ENCODE measurements at regions not wholly inside any gene's neighbourhood (a gene's known extent, or its start where the extent isn't known, plus 50 kb on each side); places are given as distances from the start of the nearest gene placed in this dataset.

DNA sequence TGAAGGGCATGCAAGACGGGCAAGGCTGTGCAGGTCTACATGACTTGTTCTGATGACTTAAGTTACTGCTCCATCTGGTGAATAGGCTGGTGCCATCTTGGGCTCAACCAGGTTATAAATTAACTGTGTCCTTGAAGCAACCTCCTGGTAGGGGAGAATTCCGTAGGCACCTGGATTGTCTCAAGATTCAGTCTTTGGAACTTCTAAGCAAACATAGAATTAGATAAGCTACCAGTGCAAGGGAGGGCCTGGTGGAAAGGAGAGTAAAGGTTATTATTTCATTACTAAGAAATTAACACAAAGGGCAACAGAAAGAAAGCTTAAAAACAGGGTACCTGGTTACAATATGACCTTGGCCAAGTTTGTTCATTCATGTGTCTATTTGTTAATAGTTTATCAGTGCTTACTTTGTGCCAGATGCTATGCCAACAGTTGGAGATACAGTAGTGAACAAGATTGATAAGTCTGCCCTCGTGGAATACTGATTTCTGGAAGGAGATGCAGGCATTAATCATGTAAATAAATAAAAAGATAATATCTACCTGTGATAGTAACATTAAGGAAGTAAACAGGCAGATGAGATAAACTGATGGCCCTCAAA is 107.0 kb upstream of the PALS2 start:
- Histone ChIP-seq H3K27me3 (no peaks in the 10 kb centered on the region), H3K36me3 (no peaks in the 10 kb centered on the region), H3K4me3 (no peak overlapping the region), H3K4me1 (no peaks in the 10 kb centered on the region), H3K9me3 (no peaks in the 10 kb centered on the region), H3K27ac (no peak overlapping the region)
- WGBS, 5 donors, result 37 to 49% (median 47%) methylated on average over 3 of the region's 3 CpGs
- no peak for DNase-seq
- intact Hi-C loops (cut with DNase I; ENCODE audit: low total_unique reads), result no loop called here
- TF ChIP-seq POLR2A (IDR thresholded peaks at IDR 0.05), result no peak
- TF ChIP-seq POLR2AphosphoS5 (IDR thresholded peaks at IDR 0.05), result no peak
- TF ChIP-seq, protein P1, sequence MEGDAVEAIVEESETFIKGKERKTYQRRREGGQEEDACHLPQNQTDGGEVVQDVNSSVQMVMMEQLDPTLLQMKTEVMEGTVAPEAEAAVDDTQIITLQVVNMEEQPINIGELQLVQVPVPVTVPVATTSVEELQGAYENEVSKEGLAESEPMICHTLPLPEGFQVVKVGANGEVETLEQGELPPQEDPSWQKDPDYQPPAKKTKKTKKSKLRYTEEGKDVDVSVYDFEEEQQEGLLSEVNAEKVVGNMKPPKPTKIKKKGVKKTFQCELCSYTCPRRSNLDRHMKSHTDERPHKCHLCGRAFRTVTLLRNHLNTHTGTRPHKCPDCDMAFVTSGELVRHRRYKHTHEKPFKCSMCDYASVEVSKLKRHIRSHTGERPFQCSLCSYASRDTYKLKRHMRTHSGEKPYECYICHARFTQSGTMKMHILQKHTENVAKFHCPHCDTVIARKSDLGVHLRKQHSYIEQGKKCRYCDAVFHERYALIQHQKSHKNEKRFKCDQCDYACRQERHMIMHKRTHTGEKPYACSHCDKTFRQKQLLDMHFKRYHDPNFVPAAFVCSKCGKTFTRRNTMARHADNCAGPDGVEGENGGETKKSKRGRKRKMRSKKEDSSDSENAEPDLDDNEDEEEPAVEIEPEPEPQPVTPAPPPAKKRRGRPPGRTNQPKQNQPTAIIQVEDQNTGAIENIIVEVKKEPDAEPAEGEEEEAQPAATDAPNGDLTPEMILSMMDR (IDR thresholded peaks at IDR 0.05), result no peak
- TF ChIP-seq EP300 (IDR thresholded peaks at IDR 0.05), result no peak

DNA sequence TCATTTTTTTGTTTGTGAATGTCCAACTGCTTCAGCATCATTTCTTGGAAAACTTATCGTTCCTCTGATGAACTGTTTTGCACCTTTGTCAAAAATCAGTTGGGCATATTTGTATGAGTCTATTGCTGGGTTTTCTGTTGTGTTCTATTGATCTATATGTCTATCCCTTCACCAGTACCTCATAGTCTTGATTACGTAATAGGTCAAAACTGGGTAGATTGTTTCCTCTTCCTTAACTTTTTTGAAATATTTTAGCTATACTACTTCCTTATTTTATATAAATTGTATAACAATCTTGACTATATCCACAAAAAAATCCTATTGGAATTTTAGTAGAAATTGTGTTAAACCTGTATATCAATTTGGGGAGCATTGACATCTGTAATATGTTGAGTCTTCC is 104.1 kb upstream of the PALS2 start:
- H3K9me3 ChIP-seq, result no peaks in the 10 kb centered on the region
- intact Hi-C loops (cut with DNase I; ENCODE audit: low total_unique reads), result no loop called here
- H3K4me1 ChIP-seq, result no peaks in the 10 kb centered on the region
- H3K4me3 ChIP-seq, result no peak overlapping the region
- no peaks in the 10 kb centered on the region for H3K27me3 ChIP-seq
- WGBS, 5 donors, result 79 to 95% (median 89%) methylated on average over 2 of the region's 2 CpGs
- H3K36me3 ChIP-seq, result no peaks in the 10 kb centered on the region
- no peak overlapping the region for H3K27ac ChIP-seq
- TF ChIP-seq POLR2A (IDR thresholded peaks at IDR 0.05) (no peak), EP300 (IDR thresholded peaks at IDR 0.05) (no peak), POLR2AphosphoS5 (IDR thresholded peaks at IDR 0.05) (no peak)
- TF ChIP-seq, protein P1 (IDR thresholded peaks at IDR 0.05), result no peak
- DNase-seq, result no peak

DNA sequence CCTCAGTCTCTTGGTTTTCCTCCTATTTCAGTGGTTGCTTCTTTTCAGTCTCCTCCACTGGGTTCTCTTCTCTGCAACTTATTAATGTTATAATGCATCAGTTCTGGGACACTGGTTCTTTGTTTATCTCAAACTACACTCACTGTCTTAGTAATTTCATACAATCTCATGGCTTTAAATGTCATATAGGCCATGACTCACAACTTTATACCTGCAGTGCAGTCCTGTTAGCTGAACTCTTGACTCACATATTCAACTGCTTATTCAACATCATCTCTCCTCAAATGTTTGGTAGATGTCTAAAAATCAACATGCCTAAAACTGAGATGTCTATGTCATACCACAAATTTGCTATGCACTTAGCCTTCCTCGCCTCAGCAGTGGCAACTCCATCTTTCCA is 101.2 kb upstream of the PALS2 start:
- 88 to 95% (median 89%) methylated on average over 1 of the region's 1 CpG for WGBS, 5 donors
- intact Hi-C loops (cut with DNase I; ENCODE audit: low total_unique reads), result no loop called here
- Histone ChIP-seq H3K36me3 (no peaks in the 10 kb centered on the region), H3K4me3 (no peak overlapping the region), H3K9me3 (no peaks in the 10 kb centered on the region), H3K4me1 (peaks cover 0 to 4% (median under 1%) of the 10 kb centered on the region in 4 donors), H3K27ac (no peak overlapping the region), H3K27me3 (no peaks in the 10 kb centered on the region)
- TF ChIP-seq EP300 (IDR thresholded peaks at IDR 0.05) (no peak), POLR2AphosphoS5 (IDR thresholded peaks at IDR 0.05) (no peak), POLR2A (IDR thresholded peaks at IDR 0.05) (no peak)
- TF ChIP-seq, protein P1 (IDR thresholded peaks at IDR 0.05), result no peak
- DNase-seq, result no peak

DNA sequence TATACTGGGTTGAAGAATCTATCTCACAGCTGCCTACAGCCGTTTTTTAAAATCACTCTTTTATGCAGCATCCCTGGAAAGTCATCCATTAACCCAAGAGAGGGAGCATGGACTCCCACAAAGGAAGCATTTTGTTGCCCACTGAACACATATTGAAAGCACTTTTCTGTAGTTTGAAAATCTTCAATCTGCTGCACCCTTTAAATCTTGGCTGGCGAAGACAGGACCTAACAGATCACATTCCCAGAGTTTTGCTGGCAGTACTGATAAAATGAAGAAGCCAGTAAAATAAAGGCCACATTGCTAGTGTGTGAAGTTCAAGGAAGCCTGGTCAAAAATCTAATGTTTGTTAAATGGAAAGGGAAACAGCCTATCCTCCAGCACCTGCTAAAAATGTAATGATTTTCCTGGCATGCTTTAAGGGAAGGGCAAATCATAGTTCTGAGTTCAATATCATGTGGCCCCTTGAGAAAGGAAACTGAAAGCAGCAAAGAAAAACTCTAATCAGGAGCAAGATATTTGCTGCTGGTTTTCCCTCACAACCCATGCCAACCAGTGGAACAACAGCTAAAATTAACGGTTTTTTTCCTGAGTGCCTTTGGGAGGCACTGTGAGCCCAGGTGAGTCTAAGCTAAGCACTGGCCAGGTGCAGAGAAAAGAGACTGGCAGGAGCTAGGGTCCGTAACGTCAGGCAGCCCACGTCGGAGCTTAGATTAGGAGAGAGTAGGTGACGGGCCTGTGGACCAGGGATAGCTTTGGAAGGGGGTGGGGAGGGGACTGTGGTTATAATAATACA is 97.9 kb upstream of the PALS2 start:
- Histone ChIP-seq H3K9me3 (no peaks in the 10 kb centered on the region), H3K4me1 (peaks cover 0 to 18% (median 7%) of the 10 kb centered on the region in 4 donors), H3K27ac (no peak overlapping the region), H3K27me3 (no peaks in the 10 kb centered on the region), H3K4me3 (no peak overlapping the region), H3K36me3 (no peaks in the 10 kb centered on the region)
- TF ChIP-seq POLR2AphosphoS5 (IDR thresholded peaks at IDR 0.05) (no peak), POLR2A (IDR thresholded peaks at IDR 0.05) (no peak), EP300 (IDR thresholded peaks at IDR 0.05) (no peak)
- TF ChIP-seq, protein P1 (IDR thresholded peaks at IDR 0.05), result no peak
- WGBS, 5 donors, result 47 to 56% (median 51%) methylated on average over 8 of the region's 8 CpGs
- DNase-seq, result peak in 1 of 2 donors; percentile 61
- intact Hi-C loops (cut with DNase I; ENCODE audit: low total_unique reads), result no loop called here

All from stomach (tissue), 8 donors.